Mesendoderm (in vitro differentiated cells): ENCODE measurements at regions not wholly inside any gene's neighbourhood (a gene's known extent, or its start where the extent isn't known, plus 50 kb on each side); places are given as distances from the start of the nearest gene placed in this dataset.
A peak's percentile ranks its signal among the peaks of the same experiment; 100 is the strongest.

Experiments used
- DNase-seq: peaks from one replicate; pipeline ENCODE4 v3.0.0; 2013
- H2AK5ac ChIP-seq: 2 replicates; pipeline ENCODE4 v1.6.1; 2013; ENCODE audit warnings: low read length, inconsistent platforms
- H2BK120ac ChIP-seq: 2 replicates; pipeline ENCODE4 v1.6.1; 2013; ENCODE audit warnings: low read depth, mild to moderate bottlenecking, low read length, moderate library complexity, mixed read lengths
- H2BK15ac ChIP-seq: replicated peaks from 2 replicates; pipeline ENCODE4 v1.6.1; 2013; ENCODE audit warnings: low read depth, mild to moderate bottlenecking, moderate library complexity
- H2BK5ac ChIP-seq: 2 replicates; pipeline ENCODE4 v1.6.1; 2013; ENCODE audit warnings: low read length, inconsistent platforms
- H3K18ac ChIP-seq: 2 replicates; pipeline ENCODE4 v1.6.1; 2013; ENCODE audit warnings: mild to moderate bottlenecking, low read length, mixed read lengths
- H3K23ac ChIP-seq: one replicate; pipeline ENCODE4 v1.6.1; 2013; ENCODE audit warnings: low read length
- H3K27ac ChIP-seq: 2 replicates; pipeline ENCODE4 v1.5.1; 2013; ENCODE audit warnings: low read depth, mild to moderate bottlenecking, inconsistent platforms, low read length, moderate library complexity
- H3K27me3 ChIP-seq: 2 replicates; pipeline ENCODE4 v1.6.1; 2013; ENCODE audit warnings: low read length, control low read depth, mild to moderate bottlenecking, inconsistent platforms; ENCODE audit not compliant: insufficient read depth, poor library complexity
- H3K36me3 ChIP-seq: 2 replicates; pipeline ENCODE4 v1.6.1; 2013; ENCODE audit warnings: low read length, inconsistent platforms; ENCODE audit not compliant: control insufficient read depth, insufficient read depth
- H3K4ac ChIP-seq: one replicate; pipeline ENCODE4 v1.6.1; 2013; ENCODE audit warnings: low read depth, mild to moderate bottlenecking, low read length, moderate library complexity
- H3K4me1 ChIP-seq: 2 replicates; pipeline ENCODE4 v1.6.1; 2013; ENCODE audit warnings: low read depth, low read length, inconsistent platforms; ENCODE audit not compliant: control insufficient read depth
- H3K4me2 ChIP-seq: 2 replicates; pipeline ENCODE4 v1.6.1; 2013; ENCODE audit warnings: low read length
- H3K4me3 ChIP-seq: 2 replicates; pipeline ENCODE4 v1.5.1; 2013; ENCODE audit warnings: mild to moderate bottlenecking, low read length
- H3K56ac ChIP-seq: one replicate; pipeline ENCODE4 v1.6.1; 2013; ENCODE audit warnings: low read length
- H3K79me1 ChIP-seq: 2 replicates; pipeline ENCODE4 v1.6.1; 2013; ENCODE audit warnings: low read length, inconsistent platforms
- H3K79me2 ChIP-seq: 2 replicates; pipeline ENCODE4 v1.6.1; 2013; ENCODE audit warnings: mild to moderate bottlenecking, low read length; ENCODE audit not compliant: control insufficient read depth, insufficient read depth
- H3K9ac ChIP-seq: 2 replicates; pipeline ENCODE4 v1.6.1; 2013; ENCODE audit warnings: low read length, inconsistent platforms
- H4K5ac ChIP-seq: one replicate; pipeline ENCODE4 v1.6.1; 2013; ENCODE audit warnings: low read length
- H4K8ac ChIP-seq: one replicate; pipeline ENCODE4 v1.6.1; 2013; ENCODE audit warnings: low read depth, mild to moderate bottlenecking, control low read depth, low read length, moderate library complexity
- WGBS: extraction: QIAGEN DNeasy Blood & Tissue Kit; methylation state at CpG from one replicate; pipeline ENCODE4 v1.1.7; 2013; ENCODE audit warnings: low lambda C conversion rate, missing lambda C conversion rate; ENCODE audit not compliant: insufficient coverage; ENCODE audit errors: extremely low coverage; 5-methylcytosine and 5-hydroxymethylcytosine counted together

- Histone ChIP-seq H3K27ac (no peak overlapping the region), H3K4ac (no peak overlapping the region)
Measured at GRCh38 chr18:35861367-35862118, 110.9 kb upstream of the RMP24 start.

GRCh38 chr18:35862119-35862640 is 110.3 kb upstream of the RMP24 start:
- Histone ChIP-seq H3K4me3 (no peak overlapping the region), H4K8ac (no peak overlapping the region), H3K79me2 (no peaks in the 10 kb centered on the region), H3K4me2 (no peak overlapping the region), H3K18ac (peak overlapping the region; percentile 6), H3K27me3 (no peaks in the 10 kb centered on the region), H3K9ac (no peak overlapping the region), H3K4ac (no peak overlapping the region), H2BK15ac (no peak overlapping the region), H3K56ac (no peak overlapping the region), H3K23ac (no peak overlapping the region), H3K79me1 (no peaks in the 10 kb centered on the region), H3K27ac (no peak overlapping the region), H2BK120ac (no peak overlapping the region), H3K36me3 (no peaks in the 10 kb centered on the region), H4K5ac (no peak overlapping the region), H3K4me1 (peaks cover 7% of the 10 kb centered on the region), H2BK5ac (no peak overlapping the region), H2AK5ac (peak overlapping the region; percentile 18)
- WGBS, result no CpG with 5 or more reads among the region's 4 CpGs
- DNase-seq, result no peak

More at GRCh38 chr18:35861367-35862118, 110.9 kb upstream of the RMP24 start:
- H2AK5ac ChIP-seq, result peak overlapping the region; percentile 18
- H3K79me2 ChIP-seq, result no peaks in the 10 kb centered on the region
- no peak overlapping the region for H3K56ac ChIP-seq
- peaks cover 7% of the 10 kb centered on the region for H3K4me1 ChIP-seq
- H2BK5ac ChIP-seq, result peak overlapping the region; percentile 43
- peak overlapping the region; percentile 6 for H3K18ac ChIP-seq
- H3K27me3 ChIP-seq, result no peaks in the 10 kb centered on the region
- H3K9ac ChIP-seq, result no peak overlapping the region
- no peaks in the 10 kb centered on the region for H3K79me1 ChIP-seq
- H2BK120ac ChIP-seq, result no peak overlapping the region
- no peaks in the 10 kb centered on the region for H3K36me3 ChIP-seq
- no peak overlapping the region for H2BK15ac ChIP-seq
- no peak overlapping the region for H4K5ac ChIP-seq
- H3K4me3 ChIP-seq, result no peak overlapping the region
- WGBS, result no CpG with 5 or more reads among the region's 5 CpGs
- H3K4me2 ChIP-seq, result no peak overlapping the region
- H3K23ac ChIP-seq, result no peak overlapping the region
- H4K8ac ChIP-seq, result no peak overlapping the region
- DNase-seq, result peak; percentile 47

GRCh38 chr18:35864916-35865315 is 107.6 kb upstream of the RMP24 start:
- Histone ChIP-seq H3K56ac (no peak overlapping the region), H3K4me3 (no peak overlapping the region), H3K4me1 (peaks cover 7% of the 10 kb centered on the region), H3K36me3 (no peaks in the 10 kb centered on the region), H3K27me3 (no peaks in the 10 kb centered on the region), H3K4me2 (no peak overlapping the region), H4K8ac (no peak overlapping the region), H4K5ac (no peak overlapping the region), H3K4ac (no peak overlapping the region), H3K79me1 (no peaks in the 10 kb centered on the region), H3K9ac (no peak overlapping the region), H3K23ac (no peak overlapping the region), H3K79me2 (no peaks in the 10 kb centered on the region), H2BK120ac (no peak overlapping the region), H3K27ac (no peak overlapping the region), H3K18ac (no peak overlapping the region), H2AK5ac (no peak overlapping the region), H2BK5ac (no peak overlapping the region), H2BK15ac (no peak overlapping the region)
- no peak for DNase-seq
- WGBS, result no CpG with 5 or more reads among the region's 1 CpG

GRCh38 chr18:35868915-35869314 is 103.6 kb upstream of the RMP24 start:
- H3K23ac ChIP-seq, result no peak overlapping the region
- no peak overlapping the region for H3K27ac ChIP-seq
- H4K5ac ChIP-seq, result no peak overlapping the region
- H3K4me3 ChIP-seq, result no peak overlapping the region
- no peaks in the 10 kb centered on the region for H3K27me3 ChIP-seq
- no peak overlapping the region for H2BK120ac ChIP-seq
- H3K79me1 ChIP-seq, result no peaks in the 10 kb centered on the region
- no peaks in the 10 kb centered on the region for H3K4me1 ChIP-seq
- H3K36me3 ChIP-seq, result no peaks in the 10 kb centered on the region
- no peak overlapping the region for H4K8ac ChIP-seq
- no peak overlapping the region for H3K4me2 ChIP-seq
- no peaks in the 10 kb centered on the region for H3K79me2 ChIP-seq
- no peak overlapping the region for H2AK5ac ChIP-seq
- no peak overlapping the region for H2BK5ac ChIP-seq
- DNase-seq, result no peak
- H3K56ac ChIP-seq, result no peak overlapping the region
- no peak overlapping the region for H2BK15ac ChIP-seq
- H3K18ac ChIP-seq, result no peak overlapping the region
- H3K4ac ChIP-seq, result no peak overlapping the region
- H3K9ac ChIP-seq, result no peak overlapping the region

- H3K4me2 ChIP-seq, result no peak overlapping the region
- no peak overlapping the region for H3K18ac ChIP-seq
- H3K79me2 ChIP-seq, result no peaks in the 10 kb centered on the region
- no peak overlapping the region for H2BK15ac ChIP-seq
- no peak overlapping the region for H2BK5ac ChIP-seq
- H3K4me3 ChIP-seq, result no peak overlapping the region
- no peaks in the 10 kb centered on the region for H3K79me1 ChIP-seq
- no peak overlapping the region for H3K56ac ChIP-seq
- H3K9ac ChIP-seq, result no peak overlapping the region
- H3K27ac ChIP-seq, result no peak overlapping the region
- H2AK5ac ChIP-seq, result no peak overlapping the region
- DNase-seq, result no peak
- no peaks in the 10 kb centered on the region for H3K36me3 ChIP-seq
- peaks cover 5% of the 10 kb centered on the region for H3K4me1 ChIP-seq
- no peak overlapping the region for H3K4ac ChIP-seq
- no peaks in the 10 kb centered on the region for H3K27me3 ChIP-seq
- H4K5ac ChIP-seq, result no peak overlapping the region
- WGBS, result no CpG with 5 or more reads among the region's 2 CpGs
- H4K8ac ChIP-seq, result no peak overlapping the region
- no peak overlapping the region for H3K23ac ChIP-seq
- no peak overlapping the region for H2BK120ac ChIP-seq
Measured at GRCh38 chr18:35871337-35871736, 101.1 kb upstream of the RMP24 start.

GRCh38 chr18:35875566-35875965 is 96.9 kb upstream of the RMP24 start:
- Histone ChIP-seq H3K4me1 (peaks cover 5% of the 10 kb centered on the region), H3K27ac (no peak overlapping the region), H3K79me1 (no peaks in the 10 kb centered on the region), H2BK15ac (no peak overlapping the region), H3K36me3 (no peaks in the 10 kb centered on the region), H4K8ac (no peak overlapping the region), H3K18ac (peak overlapping the region; percentile 15), H3K27me3 (no peaks in the 10 kb centered on the region), H2AK5ac (no peak overlapping the region), H2BK5ac (peak overlapping the region; percentile 29), H3K9ac (no peak overlapping the region), H3K4me3 (no peak overlapping the region), H3K4ac (no peak overlapping the region), H3K4me2 (no peak overlapping the region), H4K5ac (no peak overlapping the region), H3K79me2 (no peaks in the 10 kb centered on the region), H2BK120ac (no peak overlapping the region), H3K56ac (no peak overlapping the region), H3K23ac (no peak overlapping the region)
- no peak for DNase-seq
- no CpG with 5 or more reads among the region's 1 CpG for WGBS
